ENCODE measurements at regions not wholly inside any gene's neighbourhood (a gene's known extent, or its start where the extent isn't known, plus 50 kb on each side); places are given as distances from the start of the nearest gene placed in this dataset.

- no peak for DNase-seq (ENCODE audit: low read depth)
Observed at GRCh38 chr10:25113191-25114035, 61.4 kb upstream of the GPR158 start.

- no peak for DNase-seq (ENCODE audit: low read depth)
Observed at GRCh38 chr10:25114036-25114411, 60.8 kb upstream of the GPR158 start.

GRCh38 chr10:25117757-25118156 lies 57.0 kb upstream of the GPR158 start:
- DNase-seq (ENCODE audit: low read depth): no peak

GRCh38 chr10:25120188-25120587 lies 54.6 kb upstream of the GPR158 start:
- no peak for DNase-seq (ENCODE audit: low read depth)

All from stimulated activated CD4-positive, alpha-beta T cell treated with anti-CD3 and anti-CD28 coated beads, Interleukin-2, amount 100 ng/mL, for 4 hours (primary cell).